HK-2 (cell line): ENCODE measurements at regions not wholly inside any gene's neighbourhood (a gene's known extent, or its start where the extent isn't known, plus 50 kb on each side); places are given as distances from the start of the nearest gene placed in this dataset.

Experiments used
- DNase-seq: peaks from one replicate; pipeline ENCODE4 v3.0.0-alpha.2; 2018; ENCODE audit not compliant: unreplicated experiment

DNA sequence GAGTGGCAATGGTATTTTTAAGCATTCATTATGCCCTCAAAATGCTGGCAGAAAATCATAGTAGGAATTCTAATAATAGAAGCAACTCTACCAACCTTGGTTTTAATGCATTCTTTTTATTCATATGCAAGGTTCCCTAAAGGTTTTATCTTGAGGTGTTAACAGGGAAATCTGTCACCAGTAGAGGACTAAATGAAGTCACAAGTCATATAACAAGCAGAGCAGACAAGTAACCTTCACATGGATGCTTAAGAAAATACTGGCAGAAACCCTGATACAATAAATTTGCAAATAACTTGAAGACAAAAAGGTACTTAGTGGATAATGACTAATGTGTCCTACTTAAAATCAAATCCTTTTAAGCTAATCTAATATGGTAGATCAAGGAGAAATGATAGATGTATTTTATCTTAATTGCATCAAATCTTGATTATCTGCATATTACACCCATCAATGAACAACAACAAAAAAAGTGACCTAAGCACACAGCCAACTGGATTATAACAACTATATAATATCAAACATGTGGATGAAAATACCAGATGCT, 73.3 kb downstream of the RFC3 start:
- no peak for DNase-seq

DNA sequence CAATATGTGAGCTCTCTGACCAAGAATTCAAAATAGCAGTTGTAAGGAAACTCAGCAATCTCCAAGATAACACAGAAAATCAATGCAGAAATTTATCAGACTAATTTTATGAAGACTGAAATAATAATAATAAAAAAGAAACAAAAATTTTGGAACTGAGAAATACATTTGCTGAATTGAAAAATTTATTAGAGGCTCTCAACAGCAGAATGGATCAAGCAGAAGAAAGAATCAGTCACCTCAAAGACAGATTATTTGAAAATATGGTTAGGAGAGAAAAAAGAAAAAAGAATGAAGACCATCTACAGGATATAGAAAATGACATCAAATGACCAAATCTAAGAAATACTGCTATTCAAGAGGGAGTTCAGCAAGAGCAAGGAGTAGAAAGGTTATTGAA, 75.6 kb downstream of the RFC3 start:
- DNase-seq, result no peak

DNA sequence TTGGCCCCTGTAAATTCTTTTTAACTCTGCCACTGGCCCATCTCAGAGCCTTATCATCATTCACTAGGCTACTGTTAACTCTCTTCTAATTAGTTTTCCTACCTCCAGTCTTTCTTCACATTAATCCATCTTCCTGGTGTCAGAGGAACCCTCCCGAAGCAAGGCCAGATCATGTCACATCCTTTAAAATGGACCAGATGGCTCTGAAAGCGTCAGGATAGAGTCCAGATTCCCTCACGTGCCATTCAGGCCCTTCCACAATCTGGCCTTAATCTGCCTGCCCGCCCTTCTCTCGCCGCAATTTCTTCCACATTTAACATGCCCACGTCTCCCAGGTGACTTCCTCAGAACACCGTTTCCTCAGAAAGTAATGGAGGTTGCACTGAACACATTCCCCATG, 86.5 kb downstream of the RFC3 start:
- DNase-seq, result no peak

DNA sequence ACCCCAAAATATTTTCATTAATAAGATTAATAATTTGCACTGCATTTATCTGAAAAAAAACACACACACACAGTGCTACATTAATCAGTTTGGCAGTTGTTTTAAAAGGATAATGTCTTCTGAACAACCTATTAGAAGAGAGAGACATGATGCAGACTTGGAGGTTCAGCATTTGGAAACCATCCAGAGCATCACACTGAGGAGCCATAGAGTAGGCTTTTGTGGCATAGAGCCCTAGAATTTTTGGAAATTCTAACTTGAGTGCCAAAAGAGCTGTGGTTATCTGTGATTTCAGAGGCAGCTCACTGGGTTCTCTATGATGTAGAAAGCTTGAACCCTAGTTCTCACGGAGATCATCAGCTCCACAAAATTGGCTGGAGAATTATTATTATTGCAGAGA, 90.2 kb downstream of the RFC3 start:
- DNase-seq, result no peak

DNA sequence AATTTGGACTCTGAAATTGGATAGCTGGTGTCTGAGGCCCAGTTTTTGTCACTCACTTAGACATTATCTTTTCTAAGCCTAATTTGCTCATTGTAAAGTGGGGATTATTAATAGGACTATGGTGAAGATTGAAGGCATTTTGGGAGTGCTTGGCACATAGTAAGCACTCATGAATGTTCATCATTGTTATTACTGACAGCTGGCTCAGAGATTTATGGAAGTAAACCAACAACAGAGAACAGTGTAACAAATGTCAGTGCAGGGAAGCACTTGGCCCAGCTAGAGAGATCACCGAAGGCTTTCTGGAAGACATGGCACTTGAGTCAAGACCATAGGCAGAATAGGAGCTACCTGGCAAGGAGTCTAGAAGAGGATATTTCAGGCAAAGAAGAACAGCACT, 92.3 kb downstream of the RFC3 start:
- no peak for DNase-seq

DNA sequence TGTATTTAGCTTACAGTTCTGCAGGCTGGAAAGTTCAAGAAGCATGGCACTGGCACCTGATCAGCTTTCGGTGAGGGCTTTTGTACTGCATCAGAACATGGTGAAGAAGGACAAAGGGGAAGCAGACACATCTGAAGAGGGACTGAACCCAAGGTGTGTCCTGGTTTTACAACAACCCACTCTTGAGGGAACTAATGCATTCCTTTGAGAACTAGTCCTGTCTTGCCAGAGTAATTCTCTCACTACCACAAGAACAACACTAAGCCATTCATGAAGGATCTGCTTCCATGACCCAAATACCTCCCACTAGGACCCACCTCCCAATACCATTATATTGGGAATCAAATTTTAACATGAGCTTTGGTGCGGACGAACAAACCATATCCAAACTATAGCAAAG, 93.6 kb downstream of the RFC3 start:
- DNase-seq, result no peak

DNA sequence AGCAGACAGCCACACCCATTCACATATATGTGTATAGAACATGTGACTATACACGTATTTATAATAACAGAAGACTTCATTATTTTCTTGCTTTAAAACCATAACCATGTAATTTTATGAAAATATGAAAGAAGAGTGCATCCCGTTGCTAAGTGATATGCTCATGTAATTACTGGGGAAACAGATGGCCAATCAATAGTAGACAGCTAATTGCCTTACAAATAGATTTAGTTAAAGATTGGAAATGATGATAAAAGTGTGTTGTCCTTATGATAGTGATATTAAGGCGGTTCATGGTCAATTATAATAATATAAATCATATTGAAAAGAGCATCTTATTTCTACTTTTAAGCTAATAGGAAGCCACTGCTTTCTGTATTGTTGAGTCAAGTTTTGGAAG, 95.9 kb downstream of the RFC3 start:
- DNase-seq, result no peak

DNA sequence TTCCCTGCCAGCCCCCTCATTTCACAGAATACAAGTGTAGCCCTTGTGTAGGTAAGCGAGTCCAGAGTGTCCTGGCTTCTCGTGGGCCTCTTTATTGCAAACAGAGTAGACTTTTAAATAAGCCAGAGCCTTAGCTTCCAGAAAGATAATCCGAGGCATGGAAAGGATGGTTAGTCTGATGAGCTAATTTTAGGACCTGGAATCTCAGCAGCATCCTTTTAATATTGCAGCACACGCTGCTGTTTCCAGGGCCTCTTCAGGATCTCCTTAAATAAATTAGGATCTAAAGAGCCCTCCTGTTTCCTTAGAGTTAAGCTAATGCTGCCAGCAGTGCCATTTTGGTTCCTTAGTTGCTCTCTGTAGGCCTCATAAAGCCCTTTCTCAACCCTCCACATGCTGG, 99.2 kb downstream of the RFC3 start:
- no peak for DNase-seq

DNA sequence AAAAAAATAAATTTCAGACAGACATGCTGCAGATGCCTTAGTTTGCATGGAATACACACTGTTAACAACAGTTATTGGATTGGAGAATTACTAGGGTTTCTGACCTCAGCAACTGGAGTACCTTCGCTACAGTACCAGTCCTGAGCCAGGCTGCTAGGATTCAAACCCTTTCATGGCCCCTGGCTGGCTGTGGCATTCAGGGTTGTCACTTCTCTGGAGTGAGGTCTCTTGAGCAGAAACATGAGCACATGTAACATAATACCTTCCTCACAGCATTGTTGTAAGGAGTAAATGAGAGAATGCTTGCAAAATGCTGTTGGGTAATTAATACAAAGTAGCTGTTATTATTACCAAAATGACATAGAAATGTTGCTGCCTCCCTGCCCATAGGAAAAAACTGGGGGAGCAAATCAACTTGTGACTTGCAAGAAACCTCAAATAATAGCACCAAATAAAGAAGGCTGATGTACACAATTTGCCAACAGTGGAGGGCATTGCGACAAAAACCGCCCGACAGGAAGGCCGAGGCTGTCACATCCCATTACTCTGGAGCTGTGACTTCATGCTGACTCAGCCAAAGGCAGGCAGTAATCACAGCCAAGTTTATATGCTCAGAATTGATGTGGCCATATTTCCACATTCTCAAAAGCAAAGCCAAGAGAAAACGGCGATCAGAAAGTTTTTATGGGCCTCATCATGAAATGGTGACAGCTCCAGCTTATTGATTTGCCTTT, 100.4 kb downstream of the RFC3 start:
- DNase-seq, result peak; percentile 28

DNA sequence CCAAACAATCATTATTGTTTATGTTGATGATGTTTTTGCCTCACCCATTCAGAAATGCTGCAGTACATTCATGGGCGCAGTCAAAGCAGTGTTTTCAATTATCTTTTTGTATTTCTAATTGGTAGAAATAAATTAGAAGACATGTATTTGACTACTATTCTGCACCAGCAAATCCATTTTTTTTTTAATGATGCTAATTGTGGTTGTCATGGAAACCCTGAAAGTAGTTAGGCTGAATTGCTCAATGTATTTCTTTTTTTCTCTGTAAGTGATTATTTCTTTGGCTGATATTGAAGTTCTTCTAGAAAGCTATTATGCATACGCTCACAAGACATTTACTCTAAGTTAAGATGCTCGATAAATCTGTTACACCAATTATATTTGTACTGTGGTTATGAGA, 101.2 kb downstream of the RFC3 start:
- no peak for DNase-seq

DNA sequence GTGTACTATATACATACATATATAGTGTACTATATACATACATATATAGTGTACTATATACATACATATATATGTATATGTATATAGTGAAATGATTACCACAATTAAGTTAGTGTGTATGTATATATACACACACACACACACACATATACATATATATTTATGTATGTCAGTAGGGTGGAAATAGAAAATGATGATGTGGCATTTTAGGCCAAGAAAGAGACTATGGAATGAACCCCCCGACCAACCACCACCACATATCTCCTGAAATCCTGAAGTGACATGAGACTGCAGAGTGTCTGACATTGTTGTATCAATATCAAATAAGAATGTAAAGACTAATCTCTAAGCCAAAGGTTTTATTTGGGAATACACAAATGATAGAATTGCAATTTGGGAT, 107.6 kb downstream of the RFC3 start:
- no peak for DNase-seq

DNA sequence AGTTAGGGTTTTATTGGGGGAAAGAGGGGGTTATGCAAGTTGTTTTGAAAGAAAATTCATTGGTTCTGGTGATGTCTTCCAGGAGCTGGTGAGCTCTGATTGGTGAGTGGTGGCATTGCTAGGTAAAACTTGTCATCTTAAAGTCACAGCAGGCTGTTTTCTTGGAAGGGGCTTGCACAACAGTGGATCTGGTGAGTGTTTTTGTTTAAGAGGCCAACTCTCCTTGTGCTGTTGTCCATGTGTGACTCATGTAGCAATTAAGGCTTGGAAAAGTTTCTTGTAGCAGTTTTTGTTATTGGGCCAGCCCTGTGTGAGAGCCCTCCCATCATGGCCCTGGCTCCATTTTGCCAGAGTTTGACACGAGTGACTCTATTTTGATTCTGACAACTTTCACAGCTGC, 109.4 kb downstream of the RFC3 start:
- DNase-seq, result no peak

DNA sequence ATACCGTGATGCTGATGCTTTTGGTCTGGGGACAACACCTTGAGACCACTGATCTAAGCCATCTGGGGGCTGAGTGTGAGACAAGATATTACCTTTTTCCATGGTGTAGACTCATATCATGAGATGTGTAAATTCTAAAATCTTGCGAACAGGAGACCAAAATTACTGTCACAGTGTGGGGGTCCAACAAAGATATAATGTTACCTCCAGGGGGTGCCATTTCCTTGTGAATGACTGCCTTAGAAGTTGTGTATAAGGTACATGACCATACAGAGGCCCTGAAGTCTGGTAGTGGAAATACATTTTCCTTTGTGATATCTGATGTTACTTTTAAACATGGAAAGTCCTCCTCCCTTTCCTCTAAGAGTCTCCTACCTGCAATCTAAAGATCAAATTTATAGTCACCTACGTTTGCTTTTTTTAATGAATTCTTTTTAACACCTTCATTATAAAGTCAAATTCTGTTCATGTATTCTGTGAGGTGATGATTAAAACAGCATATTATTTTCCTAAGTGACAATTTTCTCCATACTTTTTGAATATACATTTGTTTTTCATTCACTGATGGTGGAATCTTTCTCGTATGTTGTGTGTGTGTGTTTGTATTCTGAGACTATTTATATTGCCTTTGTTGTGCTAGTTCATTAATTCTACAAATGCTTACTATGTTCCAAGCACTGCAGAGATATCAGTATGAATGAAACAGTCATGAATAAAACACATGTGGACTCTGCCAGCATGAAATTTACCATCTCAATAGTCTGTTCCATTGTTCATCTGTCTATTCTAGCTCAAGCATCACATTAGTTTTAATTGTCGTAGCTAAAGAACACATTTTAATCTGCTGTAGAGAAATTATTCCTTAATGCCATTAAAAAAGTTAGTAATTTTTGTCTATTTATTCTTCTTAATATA, 113.7 kb downstream of the RFC3 start:
- no peak for DNase-seq

DNA sequence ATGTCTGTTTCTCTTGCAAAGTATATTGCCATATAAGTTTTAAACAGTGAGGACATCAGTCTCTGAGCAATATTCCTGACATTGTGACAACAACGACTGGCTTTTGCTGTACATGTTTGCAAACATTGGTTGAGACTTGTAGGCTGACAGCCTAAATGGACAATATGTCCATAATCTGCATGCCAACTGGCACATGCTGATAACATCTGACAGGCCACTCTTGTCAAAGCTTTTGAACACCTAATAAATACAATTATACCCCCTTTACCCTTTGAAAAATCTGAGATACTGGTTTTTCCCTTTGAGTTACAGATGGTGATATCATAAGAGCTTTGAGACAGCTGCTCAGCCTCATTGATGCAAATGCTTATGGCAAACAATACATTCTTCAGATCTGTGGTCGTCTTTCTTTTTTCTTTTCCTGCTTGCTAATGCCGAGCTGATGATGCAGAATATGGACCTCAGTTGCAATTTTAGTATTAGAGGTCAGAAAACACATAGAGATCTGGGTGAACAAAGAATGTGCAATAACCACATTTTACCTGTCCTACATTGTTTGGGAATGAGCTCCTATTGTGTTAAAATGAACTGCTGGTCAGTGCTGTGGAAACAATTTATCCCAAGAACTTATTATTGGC, 114.9 kb downstream of the RFC3 start:
- no peak for DNase-seq

DNA sequence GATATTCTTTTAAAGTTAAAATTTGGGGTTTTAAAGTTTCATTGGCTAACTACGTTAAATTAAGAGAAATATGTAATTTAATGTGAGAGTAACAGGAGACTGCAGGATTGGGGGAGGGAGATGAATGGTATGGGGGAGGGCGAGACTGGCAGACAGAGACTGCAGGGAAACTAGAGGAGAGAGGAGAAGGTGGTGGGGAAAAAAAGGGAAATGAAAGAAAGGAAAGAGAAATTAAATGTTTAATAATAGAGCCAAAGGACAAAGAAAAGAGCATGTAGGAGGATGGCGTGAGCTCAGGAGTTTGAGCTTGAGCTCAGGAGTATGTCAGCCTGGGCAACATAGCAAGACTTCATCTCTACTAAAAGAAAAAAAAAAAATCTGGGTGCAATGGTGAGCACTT, 115.9 kb downstream of the RFC3 start:
- DNase-seq, result no peak

DNA sequence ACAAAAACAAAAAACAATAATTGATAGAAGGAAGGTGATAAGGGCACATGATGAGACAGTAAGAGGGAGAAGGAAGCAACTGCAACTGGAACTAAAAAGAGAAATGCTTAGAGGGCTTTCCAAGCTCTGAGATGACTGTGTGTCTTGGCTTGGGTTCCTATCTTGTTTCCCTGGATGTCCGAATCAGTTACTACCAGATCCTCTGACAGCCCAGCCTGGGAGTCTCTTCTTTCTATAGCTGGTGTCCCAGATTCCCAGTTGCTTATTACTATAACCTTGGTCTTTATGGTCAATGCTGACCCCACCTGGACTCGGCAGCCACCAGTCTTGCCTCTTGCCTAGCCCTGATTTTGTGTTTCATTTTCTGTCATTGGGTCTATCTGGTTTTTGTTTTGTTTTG, 116.4 kb downstream of the RFC3 start:
- DNase-seq, result no peak

DNA sequence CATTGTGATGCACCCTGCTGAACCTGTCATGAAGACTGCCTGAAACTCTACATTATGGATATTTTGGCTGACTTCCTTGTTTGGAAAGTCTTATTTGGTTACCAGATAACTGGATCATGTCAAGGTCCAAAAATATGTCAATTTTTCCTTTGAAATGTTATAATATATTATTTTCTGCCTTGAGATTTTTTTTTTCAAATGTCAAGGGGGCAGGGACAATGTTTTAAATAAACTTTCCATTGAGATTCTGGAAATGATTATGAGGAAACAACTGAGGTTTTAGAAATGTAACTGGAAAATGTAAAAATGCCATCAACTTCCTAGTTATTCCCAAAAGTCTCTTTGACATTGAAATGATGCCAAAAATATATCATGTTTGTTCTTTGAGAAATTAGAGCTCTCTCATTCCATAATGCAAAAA, 117.0 kb downstream of the RFC3 start:
- no peak for DNase-seq

DNA sequence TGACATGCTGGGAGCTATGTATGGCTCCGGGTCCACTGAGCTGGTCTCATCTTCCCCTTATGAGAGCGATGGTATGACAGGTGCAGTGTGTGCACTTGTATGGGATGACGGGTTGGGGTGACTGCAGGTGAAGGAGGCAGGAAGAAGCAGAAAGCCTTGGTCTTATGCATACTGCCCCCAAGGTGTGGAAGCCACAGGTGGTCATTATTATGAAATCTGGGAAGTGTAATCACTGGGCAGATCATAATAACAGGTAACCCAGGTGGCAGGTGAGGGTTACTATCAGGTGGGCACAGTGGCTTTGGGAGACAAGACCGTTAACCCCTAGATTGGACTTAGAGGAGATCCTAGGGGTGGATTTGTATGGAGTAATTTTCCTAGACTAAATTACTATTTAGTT, 118.0 kb downstream of the RFC3 start:
- DNase-seq, result no peak

DNA sequence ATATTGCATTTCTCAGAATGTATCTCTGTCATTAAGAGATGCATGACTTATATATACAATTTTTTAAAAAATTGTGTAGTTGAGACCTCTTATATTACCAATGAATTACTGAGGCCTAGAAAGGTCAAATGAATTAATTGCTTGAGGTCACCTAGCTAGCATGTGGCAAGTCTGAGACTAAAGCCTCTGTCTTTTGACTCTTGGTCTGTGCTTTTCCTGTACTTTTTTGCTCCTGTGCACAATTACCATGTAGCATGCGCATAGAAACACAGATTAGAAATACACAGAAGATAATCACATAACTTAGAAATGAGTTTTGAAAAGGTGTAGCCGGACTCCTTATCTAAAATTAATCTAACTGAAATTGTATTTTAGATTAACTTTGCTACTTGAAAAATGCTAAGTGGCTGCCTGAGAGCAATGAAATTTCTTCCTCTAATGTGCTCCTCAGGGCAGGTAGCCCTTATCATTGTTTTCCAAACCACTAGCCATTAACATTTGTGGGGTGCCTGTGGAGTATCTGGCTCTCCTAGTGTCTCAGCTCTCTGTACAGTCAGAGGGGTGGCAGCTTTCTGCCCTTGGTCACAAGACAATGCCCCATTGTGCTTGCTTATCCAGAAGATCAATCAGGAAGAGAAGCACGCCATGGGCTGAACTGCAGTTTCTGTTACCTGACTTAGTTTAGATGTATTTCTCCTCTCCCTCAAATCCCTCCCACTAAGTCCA, 119.6 kb downstream of the RFC3 start:
- no peak for DNase-seq

DNA sequence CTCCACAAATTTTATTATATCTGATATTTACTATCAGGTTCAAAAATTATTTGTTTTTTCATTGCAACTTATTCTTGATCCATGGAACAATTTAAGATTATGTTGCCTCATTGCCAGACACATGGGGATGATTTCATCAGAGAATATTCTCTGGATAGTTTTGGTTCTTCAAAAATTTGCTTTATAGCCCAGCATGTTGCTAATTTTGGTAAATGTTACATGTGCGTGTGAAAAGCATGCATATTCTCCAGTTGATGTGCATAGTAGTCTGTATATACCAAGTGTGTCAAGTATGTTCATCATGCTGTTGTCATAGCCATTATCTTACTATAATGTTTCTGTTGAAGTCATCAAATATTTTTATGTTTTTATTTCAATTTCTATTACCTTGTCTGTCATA, 122.3 kb downstream of the RFC3 start:
- DNase-seq, result no peak

DNA sequence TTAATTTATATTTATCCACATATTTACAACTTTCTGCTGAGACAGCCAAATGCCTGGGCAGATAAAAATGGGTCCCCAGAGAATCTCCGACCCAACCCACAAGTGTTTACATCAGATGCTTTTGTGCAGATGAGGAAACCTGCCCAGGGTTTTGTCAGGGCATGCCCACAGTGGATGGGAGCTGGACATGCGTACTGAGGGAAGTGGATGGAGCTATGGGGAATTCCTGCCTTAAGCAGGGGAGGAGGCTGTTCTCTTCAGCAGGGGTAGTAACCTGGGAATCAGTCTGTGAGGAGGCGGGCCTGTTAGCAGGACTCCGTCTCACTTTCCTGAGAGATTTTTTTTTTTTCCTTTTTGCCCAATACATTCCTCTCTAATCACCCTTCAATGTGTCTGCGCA, 122.9 kb downstream of the RFC3 start:
- no peak for DNase-seq

DNA sequence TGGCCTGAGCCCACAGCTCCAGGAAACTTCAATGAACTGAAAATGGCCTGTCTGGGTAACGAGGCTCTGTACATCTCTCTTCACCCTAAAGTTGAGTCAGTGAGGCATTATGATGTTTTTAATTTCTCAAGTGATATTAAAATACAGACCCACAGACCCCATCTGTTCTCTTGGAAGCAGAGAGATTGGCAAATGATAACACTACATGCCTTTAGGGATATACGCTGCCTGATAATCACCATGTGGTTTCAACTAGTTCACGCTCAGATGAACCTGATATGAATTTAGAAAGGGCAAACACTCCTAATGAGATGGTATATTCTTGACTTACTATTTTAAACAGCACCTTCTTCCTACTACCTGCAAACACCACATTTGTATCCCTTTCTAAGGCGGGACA, 127.5 kb downstream of the RFC3 start:
- no peak for DNase-seq
